Esophagus muscularis mucosa (tissue), 4 donors: ENCODE measurements at regions not wholly inside any gene's neighbourhood (a gene's known extent, or its start where the extent isn't known, plus 50 kb on each side); places are given as distances from the start of the nearest gene placed in this dataset.

Experiments
- CTCF ChIP-seq, 3 experiments: fragments of 200-600 bp in 2 of 3; fragments of 450-650 bp in 1 of 3; sonication (generic) in 2 of 3; IDR thresholded peaks; one replicate each; pipeline ENCODE4 v1.5.1; 2017 to 2019; ENCODE audit warnings: antibody characterized with exemption in 3 of 3, mild to moderate bottlenecking in 2 of 3, moderate library complexity in 1 of 3
- EP300 ChIP-seq: sonication (generic); formaldehyde crosslinking; IDR thresholded peaks from one replicate; pipeline ENCODE4 v1.6.1; 2017; ENCODE audit warnings: antibody characterized with exemption
- POLR2A ChIP-seq: fragments of 450-650 bp; IDR thresholded peaks from one replicate; pipeline ENCODE4 v1.6.1; 2017; ENCODE audit warnings: antibody characterized with exemption, moderate library complexity, mild to moderate bottlenecking, low read depth
- POLR2AphosphoS5 ChIP-seq, 2 donors: sonication (generic); formaldehyde crosslinking; IDR thresholded peaks; one replicate each; pipeline ENCODE4 v1.6.1; 2017; ENCODE audit warnings: antibody characterized with exemption in 2 of 2

GRCh38 chr3:61414456-61414855 lies 146.9 kb upstream of the PTPRG start:
- no peak for TF ChIP-seq CTCF (IDR thresholded peaks at IDR 0.05)
- TF ChIP-seq POLR2A = no peak
- no peak for TF ChIP-seq EP300
- no peak for TF ChIP-seq POLR2AphosphoS5 (IDR thresholded peaks at IDR 0.05)
